ENCODE measurements at regions not wholly inside any gene's neighbourhood (a gene's known extent, or its start where the extent isn't known, plus 50 kb on each side); places are given as distances from the start of the nearest gene placed in this dataset.

GRCh38 chr16:85473909-85474620, 139.1 kb upstream of the GSE1 start:
- no peak for TF ChIP-seq CTCF (conservative IDR thresholded peaks at IDR 0.05)
- TF ChIP-seq EZH2 (IDR thresholded peaks at IDR 0.05; ENCODE audit: low read depth) = no peak

Data from PC-9 (cell line).